Right lobe of liver (tissue), 4 donors: ENCODE measurements at regions not wholly inside any gene's neighbourhood (a gene's known extent, or its start where the extent isn't known, plus 50 kb on each side); places are given as distances from the start of the nearest gene placed in this dataset.

Experiments
- CTCF ChIP-seq, 4 donors: fragments of 200-600 bp in 3 of 4; fragments of 450-650 bp in 1 of 4; IDR thresholded peaks; one replicate each; pipeline versions ENCODE4 v1.5.1 to v1.8.0; 2016 to 2022; ENCODE audit warnings: antibody characterized with exemption in 4 of 4, mild to moderate bottlenecking in 2 of 4
- POLR2A ChIP-seq: fragments of 450-650 bp; IDR thresholded peaks from one replicate; pipeline ENCODE4 v1.6.1; 2017; ENCODE audit warnings: antibody characterized with exemption, mild to moderate bottlenecking
- donor health status: DM: no; HTN: no; CAD: no.
- donor health status: DM: no; HTN: no; CAD: no.
- donor health status: DM: no; HTN: yes; CAD: no.

- TF ChIP-seq CTCF (IDR thresholded peaks at IDR 0.05) (no peak), POLR2A (no peak)
Measured at GRCh38 chr2:8073916-8074315, 607.9 kb upstream of the ID2 start.
